ENCODE measurements at regions not wholly inside any gene's neighbourhood (a gene's known extent, or its start where the extent isn't known, plus 50 kb on each side); places are given as distances from the start of the nearest gene placed in this dataset.

DNA sequence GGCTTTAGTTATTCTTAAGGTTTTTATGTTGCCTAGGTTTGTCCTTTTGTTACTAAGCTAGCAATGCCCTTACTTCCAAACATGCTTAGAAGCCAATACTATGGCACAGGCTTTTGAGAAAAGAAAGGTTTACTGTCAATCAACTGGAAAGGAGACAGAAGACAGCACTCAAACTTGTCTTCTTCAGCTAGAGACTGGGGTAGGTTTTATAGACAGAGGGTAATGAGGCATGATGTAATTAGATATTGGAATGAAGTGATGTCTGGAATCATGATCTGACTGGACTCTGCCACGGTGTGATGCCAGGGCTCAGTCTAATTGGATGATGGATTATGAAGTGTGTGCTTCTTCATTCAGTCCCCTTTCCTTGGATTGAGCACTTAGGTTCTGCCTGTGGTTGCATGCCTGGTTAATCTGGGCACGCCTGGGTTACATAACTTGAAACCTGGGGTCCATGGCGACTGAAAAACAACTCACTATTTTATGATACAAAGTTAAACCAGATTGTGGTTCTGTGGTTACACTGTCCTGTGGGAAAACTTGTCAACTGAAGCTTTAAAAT, 625.8 kb downstream of the BRINP3 start:
- H3K4me1 Mint-ChIP-seq = no peaks in the 10 kb centered on the region

DNA sequence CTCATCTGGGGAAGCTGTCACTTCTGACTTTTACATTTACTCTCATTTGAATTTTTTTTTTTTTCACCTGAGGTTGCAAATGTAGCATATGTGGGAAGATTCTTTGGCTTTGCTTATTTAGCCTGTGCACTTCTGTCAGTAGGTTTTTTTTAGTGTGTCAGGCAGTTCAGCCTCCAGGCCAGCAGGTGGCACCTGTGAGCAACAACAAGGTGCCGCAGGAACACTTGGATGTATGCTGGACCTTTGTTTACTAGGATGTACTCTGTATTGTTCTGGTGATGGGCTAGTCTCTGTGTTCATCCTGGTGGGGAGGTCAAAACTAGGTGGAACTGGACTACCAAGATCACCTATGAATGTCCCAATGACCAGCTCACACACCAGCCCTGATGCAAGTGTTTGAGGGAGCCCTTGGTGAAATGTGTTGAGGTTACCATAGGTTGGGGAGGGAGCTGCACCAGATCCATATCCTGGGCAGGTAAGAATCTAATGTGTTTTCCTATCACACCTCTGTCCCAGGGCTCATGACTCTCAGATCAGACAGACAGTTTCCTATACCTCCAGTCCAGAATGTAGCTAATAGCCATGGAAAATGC, 618.2 kb downstream of the BRINP3 start:
- Mint-ChIP-seq H3K36me3 (no peaks in the 10 kb centered on the region), H3K4me3 (no peak overlapping the region), H3K27me3 (no peaks in the 10 kb centered on the region), H3K4me1 (no peaks in the 10 kb centered on the region), H3K9me3 (peaks cover 8 to 38% (median 14%) of the 10 kb centered on the region in 5 donors), H3K27ac (no peak overlapping the region)
- Histone ChIP-seq H3K4me1 (ENCODE audit: insufficient read depth, low read length) (no peaks in the 10 kb centered on the region), H3K27me3 (ENCODE audit: insufficient read depth, low read length, poor library complexity, severe bottlenecking) (no peaks in the 10 kb centered on the region), H3K9me3 (ENCODE audit: low read length) (no peaks in the 10 kb centered on the region), H3K27ac (ENCODE audit: low read depth, low read length) (no peak overlapping the region), H3K36me3 (ENCODE audit: insufficient read depth, low read length) (no peaks in the 10 kb centered on the region), H3K4me3 (ENCODE audit: low read length) (no peak overlapping the region)
- no peak for DNase-seq
- POLR2A ChIA-PET = no interaction called here
- CTCF ChIA-PET = no interaction called here

More for the DNA sequence above, 625.8 kb downstream of the BRINP3 start:
- Histone ChIP-seq H3K9me3 (ENCODE audit: low read length) (no peaks in the 10 kb centered on the region), H3K4me1 (ENCODE audit: insufficient read depth, low read length) (no peaks in the 10 kb centered on the region), H3K27ac (ENCODE audit: low read depth, low read length) (no peak overlapping the region), H3K36me3 (ENCODE audit: insufficient read depth, low read length) (no peaks in the 10 kb centered on the region), H3K4me3 (ENCODE audit: low read length) (no peak overlapping the region), H3K27me3 (ENCODE audit: insufficient read depth, low read length, poor library complexity, severe bottlenecking) (no peaks in the 10 kb centered on the region)
- Mint-ChIP-seq H3K4me3 (no peak overlapping the region), H3K27ac (no peak overlapping the region), H3K9me3 (peaks cover 12 to 48% (median 17%) of the 10 kb centered on the region in 5 donors), H3K36me3 (no peaks in the 10 kb centered on the region), H3K27me3 (no peaks in the 10 kb centered on the region)
- POLR2A ChIA-PET = no interaction called here
- no peak for DNase-seq
- CTCF ChIA-PET = no interaction called here

DNA sequence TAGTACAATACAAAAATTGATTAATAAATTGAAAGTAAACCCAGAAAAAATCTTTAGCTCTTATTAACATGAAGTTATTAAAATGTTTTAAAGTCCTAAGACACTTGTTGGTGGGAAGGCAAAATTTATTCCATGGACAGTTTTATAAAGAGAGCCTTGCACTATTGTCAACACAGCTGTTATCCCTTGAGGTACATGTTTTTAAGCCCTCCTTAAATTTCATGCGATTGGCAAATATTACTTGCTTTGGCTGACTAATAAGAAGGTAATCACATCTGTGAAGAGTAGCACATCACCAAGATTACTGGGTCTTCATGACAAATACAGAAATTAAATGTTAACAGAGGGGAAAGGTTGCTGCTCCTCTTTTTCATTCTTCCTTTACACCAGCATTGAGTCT, 611.1 kb downstream of the BRINP3 start:
- no peaks in the 10 kb centered on the region for H3K27me3 Mint-ChIP-seq
- no peaks in the 10 kb centered on the region for H3K36me3 Mint-ChIP-seq
- H3K27ac Mint-ChIP-seq = no peak overlapping the region
- no peak overlapping the region for H3K4me3 Mint-ChIP-seq
- ChIA-PET CTCF (no interaction called here), POLR2A (no interaction called here)
- Histone ChIP-seq H3K36me3 (ENCODE audit: insufficient read depth, low read length) (no peaks in the 10 kb centered on the region), H3K27ac (ENCODE audit: low read depth, low read length) (no peak overlapping the region), H3K4me1 (ENCODE audit: insufficient read depth, low read length) (no peaks in the 10 kb centered on the region), H3K27me3 (ENCODE audit: insufficient read depth, low read length, poor library complexity, severe bottlenecking) (no peaks in the 10 kb centered on the region), H3K4me3 (ENCODE audit: low read length) (no peak overlapping the region), H3K9me3 (ENCODE audit: low read length) (no peaks in the 10 kb centered on the region)
- H3K9me3 Mint-ChIP-seq = peaks cover 0 to 25% (median 9%) of the 10 kb centered on the region in 5 donors
- no peak for DNase-seq
- H3K4me1 Mint-ChIP-seq = no peaks in the 10 kb centered on the region

DNA sequence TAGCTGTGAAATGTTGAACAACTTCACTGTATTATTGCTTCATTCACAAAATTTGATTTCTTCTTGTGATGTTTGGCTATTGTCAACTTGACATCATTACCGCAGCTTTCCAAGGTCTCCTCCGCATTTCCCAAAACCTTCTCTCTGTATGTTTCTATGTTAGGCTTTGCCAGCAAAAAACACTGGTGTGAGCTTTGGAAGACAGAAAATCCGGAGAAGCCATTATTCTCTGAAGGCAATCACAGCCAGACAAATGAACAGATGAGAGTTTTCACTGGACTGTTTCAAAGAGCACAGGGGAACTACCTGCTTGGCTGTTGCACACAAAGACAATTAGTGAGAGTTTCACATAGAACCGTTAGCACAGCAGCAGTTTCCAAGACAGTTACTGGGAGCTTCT, 609.6 kb downstream of the BRINP3 start:
- ChIA-PET CTCF (no interaction called here), POLR2A (no interaction called here)
- Mint-ChIP-seq H3K4me1 (no peaks in the 10 kb centered on the region), H3K27ac (no peak overlapping the region), H3K27me3 (no peaks in the 10 kb centered on the region), H3K36me3 (no peaks in the 10 kb centered on the region), H3K9me3 (peaks cover 0 to 22% (median 8%) of the 10 kb centered on the region in 5 donors), H3K4me3 (no peak overlapping the region)
- no peaks in the 10 kb centered on the region for H3K36me3 ChIP-seq (ENCODE audit: insufficient read depth, low read length)
- H3K4me3 ChIP-seq (ENCODE audit: low read length) = no peak overlapping the region
- H3K4me1 ChIP-seq (ENCODE audit: insufficient read depth, low read length) = no peaks in the 10 kb centered on the region
- DNase-seq = no peak
- H3K27me3 ChIP-seq (ENCODE audit: insufficient read depth, low read length, poor library complexity, severe bottlenecking) = no peaks in the 10 kb centered on the region
- no peak overlapping the region for H3K27ac ChIP-seq (ENCODE audit: low read depth, low read length)
- H3K9me3 ChIP-seq (ENCODE audit: low read length) = no peaks in the 10 kb centered on the region

DNA sequence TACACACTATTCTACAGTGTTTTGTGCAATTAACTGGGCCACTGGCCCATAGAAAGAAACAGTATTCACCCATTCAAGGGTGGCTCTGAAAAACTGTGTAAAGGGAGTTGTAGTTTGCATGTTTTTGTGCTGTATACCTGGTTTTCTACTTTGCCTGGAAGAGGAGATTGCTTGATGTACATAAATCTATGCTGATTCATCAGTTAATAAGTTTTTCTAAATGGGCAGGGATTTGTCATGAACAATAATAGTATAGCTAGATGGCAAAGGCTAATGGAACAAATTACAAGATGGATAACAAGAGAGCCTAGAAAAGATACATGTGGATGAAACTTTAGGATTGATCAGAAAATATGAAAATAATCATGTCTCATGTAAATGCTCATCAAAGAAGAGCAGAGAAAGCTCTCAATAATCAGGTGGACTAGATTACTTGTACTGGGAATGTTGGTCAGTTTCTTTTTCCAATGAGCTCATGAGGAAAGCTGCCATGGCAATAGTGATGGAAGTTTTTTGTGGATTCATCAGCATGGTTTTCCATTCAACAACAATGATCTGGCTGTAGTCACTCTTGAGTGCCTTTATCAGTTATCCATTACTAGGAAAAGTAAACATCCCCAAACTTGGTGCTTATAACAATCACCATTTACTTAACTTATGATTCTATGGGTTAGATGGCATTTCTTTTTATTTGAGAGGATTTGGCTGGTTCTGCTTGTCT, 602.8 kb downstream of the BRINP3 start:
- ChIA-PET CTCF (no interaction called here), POLR2A (no interaction called here)
- no peak for DNase-seq
- H3K4me1 Mint-ChIP-seq = no peaks in the 10 kb centered on the region
- no peak overlapping the region for H3K27ac ChIP-seq (ENCODE audit: low read depth, low read length)
- H3K4me3 Mint-ChIP-seq = no peak overlapping the region
- H3K27me3 ChIP-seq (ENCODE audit: insufficient read depth, low read length, poor library complexity, severe bottlenecking) = no peaks in the 10 kb centered on the region
- no peaks in the 10 kb centered on the region for H3K36me3 ChIP-seq (ENCODE audit: insufficient read depth, low read length)
- H3K9me3 ChIP-seq (ENCODE audit: low read length) = no peaks in the 10 kb centered on the region
- H3K9me3 Mint-ChIP-seq = peaks cover 5 to 29% (median 15%) of the 10 kb centered on the region in 5 donors
- H3K27ac Mint-ChIP-seq = no peak overlapping the region
- no peaks in the 10 kb centered on the region for H3K4me1 ChIP-seq (ENCODE audit: insufficient read depth, low read length)
- H3K27me3 Mint-ChIP-seq = no peaks in the 10 kb centered on the region
- no peak overlapping the region for H3K4me3 ChIP-seq (ENCODE audit: low read length)
- peaks cover 0 to 1% (median 0%) of the 10 kb centered on the region in 3 donors for H3K36me3 Mint-ChIP-seq

DNA sequence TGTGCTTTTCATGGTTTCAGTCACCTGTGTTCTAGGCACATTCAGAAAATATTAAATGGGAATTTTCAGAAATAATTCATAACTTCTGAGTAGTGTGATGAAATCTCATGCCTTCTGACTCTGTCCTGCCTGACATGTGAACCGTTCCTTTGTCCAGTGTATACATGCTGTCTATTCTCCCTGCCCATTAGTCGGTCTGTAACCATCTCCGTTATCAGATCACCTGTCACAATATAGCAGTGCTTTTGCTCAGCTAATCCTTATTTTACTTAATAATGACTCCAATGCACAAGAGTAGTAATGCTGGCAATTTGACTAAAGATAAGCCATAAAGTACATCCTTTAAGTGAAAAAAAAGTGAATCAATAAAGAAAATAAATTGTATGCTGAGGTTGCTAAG, 597.5 kb downstream of the BRINP3 start:
- no peak overlapping the region for H3K27ac ChIP-seq (ENCODE audit: low read depth, low read length)
- H3K36me3 ChIP-seq (ENCODE audit: insufficient read depth, low read length) = no peaks in the 10 kb centered on the region
- H3K9me3 Mint-ChIP-seq = peaks cover 7 to 20% (median 9%) of the 10 kb centered on the region in 5 donors
- H3K4me3 Mint-ChIP-seq = no peak overlapping the region
- H3K4me3 ChIP-seq (ENCODE audit: low read length) = no peak overlapping the region
- DNase-seq = no peak
- POLR2A ChIA-PET = no interaction called here
- H3K27ac Mint-ChIP-seq = no peak overlapping the region
- no peaks in the 10 kb centered on the region for H3K27me3 Mint-ChIP-seq
- H3K4me1 Mint-ChIP-seq = no peaks in the 10 kb centered on the region
- no peaks in the 10 kb centered on the region for H3K36me3 Mint-ChIP-seq
- CTCF ChIA-PET = no interaction called here
- H3K27me3 ChIP-seq (ENCODE audit: insufficient read depth, low read length, poor library complexity, severe bottlenecking) = no peaks in the 10 kb centered on the region
- no peaks in the 10 kb centered on the region for H3K4me1 ChIP-seq (ENCODE audit: insufficient read depth, low read length)
- H3K9me3 ChIP-seq (ENCODE audit: low read length) = no peaks in the 10 kb centered on the region

DNA sequence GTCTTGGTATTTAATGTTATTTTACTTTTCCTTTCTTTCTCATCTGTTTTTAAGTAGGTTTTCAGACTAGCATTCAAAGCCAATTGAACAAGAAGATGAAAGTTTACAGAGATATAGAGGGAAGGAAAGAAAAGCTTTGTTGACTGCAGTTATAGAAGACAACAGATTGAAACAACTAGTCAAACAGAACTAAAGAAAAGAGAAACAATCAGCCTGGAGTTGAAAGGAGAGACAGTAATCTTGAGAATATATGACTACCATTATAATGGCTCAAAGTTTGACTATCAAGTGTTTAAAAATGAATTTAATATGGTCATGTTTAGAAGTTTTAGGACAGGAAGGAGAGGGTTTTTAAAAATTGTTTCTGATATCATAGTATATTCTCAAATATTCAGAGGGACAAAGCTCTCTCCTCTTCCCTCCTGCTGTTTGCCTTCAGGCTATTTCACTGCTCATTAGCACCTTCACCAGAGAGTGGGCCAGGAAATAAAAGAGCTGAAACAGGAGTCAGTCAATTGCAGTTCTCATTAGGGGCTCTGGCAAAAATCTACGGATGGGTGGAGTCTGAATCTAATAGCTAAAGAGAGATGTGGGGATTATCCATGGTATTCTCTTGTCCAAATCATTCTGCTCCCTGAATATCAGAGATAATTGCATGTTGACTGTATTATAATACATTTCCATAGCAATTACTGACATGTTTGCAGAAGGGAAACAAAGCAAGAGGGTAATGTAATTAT, 577.8 kb downstream of the BRINP3 start:
- Histone ChIP-seq H3K36me3 (ENCODE audit: insufficient read depth, low read length) (no peaks in the 10 kb centered on the region), H3K27me3 (ENCODE audit: insufficient read depth, low read length, poor library complexity, severe bottlenecking) (no peaks in the 10 kb centered on the region), H3K27ac (ENCODE audit: low read depth, low read length) (no peak overlapping the region), H3K4me1 (ENCODE audit: insufficient read depth, low read length) (no peaks in the 10 kb centered on the region), H3K9me3 (ENCODE audit: low read length) (no peaks in the 10 kb centered on the region), H3K4me3 (ENCODE audit: low read length) (no peak overlapping the region)
- H3K27me3 Mint-ChIP-seq = no peaks in the 10 kb centered on the region
- H3K4me3 Mint-ChIP-seq = no peak overlapping the region
- H3K36me3 Mint-ChIP-seq = no peaks in the 10 kb centered on the region
- ChIA-PET CTCF (no interaction called here), POLR2A (no interaction called here)
- DNase-seq = no peak
- no peaks in the 10 kb centered on the region for H3K4me1 Mint-ChIP-seq
- H3K9me3 Mint-ChIP-seq = peaks cover 7 to 23% (median 14%) of the 10 kb centered on the region in 5 donors
- H3K27ac Mint-ChIP-seq = no peak overlapping the region

DNA sequence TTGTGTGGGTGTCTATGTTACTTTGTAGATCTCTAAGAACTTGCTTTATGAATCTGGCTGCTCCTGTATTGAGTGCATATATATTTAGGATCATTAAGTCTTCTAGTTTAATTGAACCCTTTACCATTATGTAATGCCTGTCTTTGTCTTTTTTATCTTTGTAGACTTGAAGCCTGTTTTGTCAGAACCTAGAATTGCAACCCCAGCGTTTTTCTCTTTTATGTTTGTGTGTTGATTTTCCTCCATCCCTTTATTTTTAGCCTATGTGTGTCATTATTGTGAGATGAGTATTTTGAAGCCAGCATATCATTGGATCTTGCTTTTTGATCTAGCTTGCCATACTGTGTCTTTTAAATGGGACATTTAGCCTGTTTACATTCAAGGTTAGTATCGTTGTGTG, 573.2 kb downstream of the BRINP3 start:
- H3K4me3 Mint-ChIP-seq = no peak overlapping the region
- Histone ChIP-seq H3K27ac (ENCODE audit: low read depth, low read length) (no peak overlapping the region), H3K9me3 (ENCODE audit: low read length) (no peaks in the 10 kb centered on the region), H3K4me3 (ENCODE audit: low read length) (no peak overlapping the region), H3K36me3 (ENCODE audit: insufficient read depth, low read length) (no peaks in the 10 kb centered on the region), H3K4me1 (ENCODE audit: insufficient read depth, low read length) (no peaks in the 10 kb centered on the region), H3K27me3 (ENCODE audit: insufficient read depth, low read length, poor library complexity, severe bottlenecking) (no peaks in the 10 kb centered on the region)
- H3K9me3 Mint-ChIP-seq = peaks cover 14 to 45% (median 27%) of the 10 kb centered on the region in 5 donors
- H3K36me3 Mint-ChIP-seq = no peaks in the 10 kb centered on the region
- no peak overlapping the region for H3K27ac Mint-ChIP-seq
- no peaks in the 10 kb centered on the region for H3K27me3 Mint-ChIP-seq
- ChIA-PET POLR2A (no interaction called here), CTCF (no interaction called here)
- DNase-seq = no peak
- no peaks in the 10 kb centered on the region for H3K4me1 Mint-ChIP-seq
